ENCODE measurements at regions not wholly inside any gene's neighbourhood (a gene's known extent, or its start where the extent isn't known, plus 50 kb on each side); places are given as distances from the start of the nearest gene placed in this dataset.

DNA sequence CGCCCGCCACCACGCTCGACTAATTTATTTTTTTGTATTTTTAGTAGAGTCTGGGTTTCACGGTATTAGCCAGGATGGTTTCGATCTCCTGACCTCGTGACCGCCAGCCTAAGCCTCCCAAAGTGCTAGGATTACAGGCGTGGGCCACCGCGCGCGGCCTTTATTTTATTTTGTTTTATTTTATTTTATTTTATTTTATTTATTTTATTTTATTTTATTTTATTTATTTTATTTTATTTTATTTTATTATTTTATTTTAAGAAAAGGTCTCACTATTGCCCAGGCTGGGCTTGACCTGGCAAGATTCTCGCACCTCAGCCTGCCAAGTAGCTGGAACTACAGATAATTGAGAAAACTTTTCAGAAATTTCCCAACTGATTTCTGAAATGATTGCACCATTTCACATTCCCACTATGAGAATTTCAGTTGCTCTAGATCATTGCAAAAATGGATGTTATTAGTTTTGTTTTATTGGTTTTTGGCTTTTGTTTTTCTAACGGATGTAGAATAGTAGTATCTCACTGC lies 358.3 kb downstream of the SLC6A15 start:
- H3K27ac ChIP-seq = no peak overlapping the region
- TF ChIP-seq, protein P1, sequence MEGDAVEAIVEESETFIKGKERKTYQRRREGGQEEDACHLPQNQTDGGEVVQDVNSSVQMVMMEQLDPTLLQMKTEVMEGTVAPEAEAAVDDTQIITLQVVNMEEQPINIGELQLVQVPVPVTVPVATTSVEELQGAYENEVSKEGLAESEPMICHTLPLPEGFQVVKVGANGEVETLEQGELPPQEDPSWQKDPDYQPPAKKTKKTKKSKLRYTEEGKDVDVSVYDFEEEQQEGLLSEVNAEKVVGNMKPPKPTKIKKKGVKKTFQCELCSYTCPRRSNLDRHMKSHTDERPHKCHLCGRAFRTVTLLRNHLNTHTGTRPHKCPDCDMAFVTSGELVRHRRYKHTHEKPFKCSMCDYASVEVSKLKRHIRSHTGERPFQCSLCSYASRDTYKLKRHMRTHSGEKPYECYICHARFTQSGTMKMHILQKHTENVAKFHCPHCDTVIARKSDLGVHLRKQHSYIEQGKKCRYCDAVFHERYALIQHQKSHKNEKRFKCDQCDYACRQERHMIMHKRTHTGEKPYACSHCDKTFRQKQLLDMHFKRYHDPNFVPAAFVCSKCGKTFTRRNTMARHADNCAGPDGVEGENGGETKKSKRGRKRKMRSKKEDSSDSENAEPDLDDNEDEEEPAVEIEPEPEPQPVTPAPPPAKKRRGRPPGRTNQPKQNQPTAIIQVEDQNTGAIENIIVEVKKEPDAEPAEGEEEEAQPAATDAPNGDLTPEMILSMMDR (conservative IDR thresholded peaks at IDR 0.05) = no peak
- no peak for TF ChIP-seq ZFX (IDR thresholded peaks at IDR 0.05)

DNA sequence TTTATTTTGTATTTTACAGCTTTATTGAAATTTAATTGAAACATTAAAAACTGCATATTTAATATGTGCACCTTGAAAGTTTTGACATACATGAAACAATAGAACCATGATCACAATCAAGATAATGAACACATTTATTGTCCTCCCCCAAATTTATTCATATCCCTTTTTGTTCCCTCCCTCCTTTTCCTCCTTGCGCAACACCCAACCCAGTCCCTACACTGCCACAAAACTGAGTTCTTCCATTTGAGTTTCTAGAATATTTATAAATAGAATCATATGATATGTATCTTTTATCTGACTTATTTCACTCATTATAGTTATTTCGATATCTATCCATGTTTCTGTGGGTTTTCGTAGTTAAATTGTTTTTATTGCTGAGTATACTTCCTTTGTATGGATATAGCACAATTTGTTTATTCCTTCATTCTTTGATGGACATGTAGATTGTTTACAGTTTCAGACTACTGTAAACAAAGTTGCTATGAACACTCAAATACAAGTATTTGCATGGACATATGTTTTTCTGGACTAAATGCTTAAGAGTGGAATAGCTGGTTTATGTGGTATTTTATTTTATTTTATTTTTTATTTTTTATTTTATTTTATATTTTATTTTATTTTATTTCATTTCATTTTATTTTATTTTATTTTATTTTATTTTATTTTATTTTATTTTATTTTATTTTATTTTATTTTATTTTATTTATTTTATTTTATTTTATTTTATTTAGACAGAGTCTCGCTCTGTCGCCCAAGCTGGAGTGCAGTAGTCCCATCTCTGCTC lies 359.1 kb downstream of the SLC6A15 start:
- TF ChIP-seq, protein P1 (conservative IDR thresholded peaks at IDR 0.05) = no peak
- no peak for TF ChIP-seq ZFX (IDR thresholded peaks at IDR 0.05)
- H3K27ac ChIP-seq = no peak overlapping the region

DNA sequence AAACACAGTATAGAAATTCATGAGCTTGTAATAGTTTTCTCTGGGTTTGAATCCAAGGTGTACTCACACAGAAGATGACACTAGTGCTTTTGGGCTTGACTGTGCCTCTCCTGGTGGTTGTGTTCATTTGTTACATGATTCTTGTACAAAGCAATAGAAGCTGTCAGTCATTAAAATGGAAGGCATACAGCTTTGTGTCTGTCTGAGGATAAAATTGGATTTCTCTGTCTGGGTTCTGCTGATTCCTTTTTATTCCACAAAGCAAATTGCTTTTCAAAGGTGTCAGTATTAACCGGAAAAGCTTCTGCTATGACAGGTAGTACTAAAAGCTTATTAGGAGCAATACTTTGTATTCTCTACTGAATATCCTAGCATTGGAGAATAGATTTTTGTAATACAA lies 361.2 kb downstream of the SLC6A15 start:
- TF ChIP-seq, protein P1 (conservative IDR thresholded peaks at IDR 0.05) = no peak
- no peak for TF ChIP-seq ZFX (IDR thresholded peaks at IDR 0.05)
- H3K27ac ChIP-seq = no peak overlapping the region

DNA sequence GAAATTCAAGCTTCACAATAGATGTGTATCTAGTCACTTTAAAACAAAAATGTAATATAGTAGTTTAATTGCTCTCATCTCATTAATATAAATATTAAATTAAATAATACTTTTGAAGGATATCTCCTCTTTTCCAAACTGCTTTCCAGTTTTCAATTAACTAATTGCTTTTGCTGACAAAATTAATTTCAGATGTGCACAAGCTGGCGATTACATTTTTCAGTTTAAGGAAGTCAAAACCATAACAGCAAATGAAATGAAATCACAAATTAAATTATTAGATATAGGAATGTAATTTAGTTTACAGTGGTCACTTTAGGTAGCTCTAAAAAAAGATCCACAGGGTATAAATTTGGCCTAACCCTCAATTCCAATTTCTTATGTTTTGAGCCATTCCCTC lies 362.1 kb downstream of the SLC6A15 start:
- TF ChIP-seq ZFX (IDR thresholded peaks at IDR 0.05) = no peak
- TF ChIP-seq, protein P1 (conservative IDR thresholded peaks at IDR 0.05) = no peak
- no peak overlapping the region for H3K27ac ChIP-seq

DNA sequence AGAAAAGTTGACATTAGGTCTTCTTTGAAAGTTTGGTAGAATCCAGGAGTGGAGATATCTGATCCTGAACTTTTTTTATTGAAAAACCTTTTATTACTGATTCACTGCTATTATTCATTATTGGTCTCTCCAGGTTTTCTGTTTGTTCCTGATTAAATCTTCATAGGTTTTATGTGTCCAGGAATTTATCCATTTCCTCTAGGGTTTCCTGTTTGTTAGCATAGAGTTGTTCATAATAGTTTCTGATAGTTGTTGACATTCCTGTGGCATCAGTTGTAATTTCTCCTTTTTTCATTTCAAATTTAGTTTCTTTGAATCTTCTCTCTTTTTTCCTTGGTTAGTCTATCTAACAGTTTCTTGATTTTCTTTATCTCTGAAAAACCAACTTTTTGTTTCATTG lies 370.3 kb downstream of the SLC6A15 start:
- TF ChIP-seq, protein P1 (conservative IDR thresholded peaks at IDR 0.05) = no peak
- TF ChIP-seq ZFX (IDR thresholded peaks at IDR 0.05) = no peak
- H3K27ac ChIP-seq = no peak overlapping the region

DNA sequence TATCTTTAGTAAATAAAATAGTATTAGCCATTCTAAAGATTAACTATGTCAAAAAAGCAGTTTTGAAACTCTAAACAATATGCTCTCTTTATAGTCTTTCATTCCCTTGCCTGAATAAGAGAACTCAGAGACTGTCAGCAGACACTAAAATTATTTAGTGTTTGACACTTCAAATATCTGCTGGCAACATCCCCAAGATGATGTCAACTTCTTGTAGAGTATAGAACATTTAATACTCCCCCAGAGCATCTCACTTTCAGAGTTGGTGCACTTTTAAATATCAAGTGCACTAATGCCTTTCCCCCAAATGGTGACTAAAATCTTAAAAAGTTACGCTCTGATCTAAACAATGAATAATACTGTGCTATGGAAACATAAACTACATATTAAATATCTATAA lies 374.9 kb downstream of the SLC6A15 start:
- TF ChIP-seq ZFX (IDR thresholded peaks at IDR 0.05) = no peak
- TF ChIP-seq, protein P1 (conservative IDR thresholded peaks at IDR 0.05) = no peak
- no peak overlapping the region for H3K27ac ChIP-seq

DNA sequence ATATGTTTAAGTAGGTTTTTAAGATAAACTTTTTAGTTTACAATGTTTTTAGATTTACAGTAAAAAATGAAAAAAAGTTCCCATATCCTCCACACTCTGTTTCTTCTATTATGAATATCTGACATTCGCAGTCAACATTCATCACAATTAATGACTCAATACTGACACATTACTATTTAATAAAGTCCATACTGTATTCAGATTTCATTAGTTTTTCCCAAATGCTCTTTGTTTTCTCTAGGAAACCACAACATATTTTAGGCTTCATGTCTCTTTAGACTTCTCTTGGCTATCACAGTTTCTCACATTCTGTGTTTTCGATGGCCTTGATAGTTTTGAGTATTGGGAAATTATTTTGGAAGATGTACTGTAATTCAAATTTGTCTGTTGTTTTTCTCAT lies 399.8 kb downstream of the SLC6A15 start:
- TF ChIP-seq, protein P1 (conservative IDR thresholded peaks at IDR 0.05) = no peak
- no peak overlapping the region for H3K27ac ChIP-seq
